DLD1 (cell line): ENCODE measurements at regions not wholly inside any gene's neighbourhood (a gene's known extent, or its start where the extent isn't known, plus 50 kb on each side); places are given as distances from the start of the nearest gene placed in this dataset.

Experiments
- in situ Hi-C: cut with HindIII; loops from 2 replicates; pipeline ENCODE4 v1.10.0; 2017; ENCODE audit warnings: low sequenced_read_pairs

DNA sequence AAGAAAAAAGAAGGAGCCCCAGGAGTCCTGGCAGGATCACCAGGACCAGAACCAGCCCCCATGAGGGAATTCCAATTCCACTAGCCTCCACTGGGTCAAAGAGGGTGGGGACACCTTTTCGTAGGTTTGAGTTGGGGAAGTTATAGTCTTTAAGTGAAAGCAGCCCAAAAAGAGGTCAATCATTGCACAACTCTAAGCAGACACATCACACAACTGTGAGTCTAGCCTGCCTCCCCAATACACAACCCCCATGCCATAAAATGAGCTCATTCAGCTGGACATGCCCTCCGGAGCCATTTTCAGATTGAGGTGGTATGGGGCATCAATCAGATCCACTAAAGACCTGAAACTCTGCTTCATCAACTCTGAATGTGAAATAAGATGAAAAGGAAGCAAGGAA lies 179.9 kb downstream of the NPHP4 start:
- in situ Hi-C loops: no loop called here

- in situ Hi-C loops: no loop called here
Observed at GRCh38 chr1:5811419-5811818, 180.8 kb downstream of the NPHP4 start.

GRCh38 chr1:5810553-5811270 lies 181.5 kb downstream of the NPHP4 start:
- in situ Hi-C loops: no loop called here

DNA sequence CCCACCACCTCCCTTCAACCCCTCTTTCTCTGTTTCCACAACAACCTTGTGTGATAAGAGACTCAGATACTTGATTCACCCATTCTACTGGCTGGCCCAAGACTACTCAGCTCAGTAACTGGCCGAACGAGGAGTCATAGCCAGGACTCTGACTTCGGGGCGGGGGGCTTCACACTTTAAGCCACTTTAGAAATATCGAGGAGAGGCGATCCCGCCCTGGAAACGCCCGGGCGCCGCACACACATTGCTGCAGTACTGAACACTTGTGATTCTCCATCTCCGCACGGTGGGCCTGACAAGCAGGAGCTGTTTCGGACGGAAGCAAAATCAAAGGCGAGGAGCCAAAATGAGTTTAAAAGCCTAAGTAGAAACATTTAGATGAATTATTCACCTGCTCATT lies 182.1 kb downstream of the NPHP4 start:
- in situ Hi-C loops: no loop called here

DNA sequence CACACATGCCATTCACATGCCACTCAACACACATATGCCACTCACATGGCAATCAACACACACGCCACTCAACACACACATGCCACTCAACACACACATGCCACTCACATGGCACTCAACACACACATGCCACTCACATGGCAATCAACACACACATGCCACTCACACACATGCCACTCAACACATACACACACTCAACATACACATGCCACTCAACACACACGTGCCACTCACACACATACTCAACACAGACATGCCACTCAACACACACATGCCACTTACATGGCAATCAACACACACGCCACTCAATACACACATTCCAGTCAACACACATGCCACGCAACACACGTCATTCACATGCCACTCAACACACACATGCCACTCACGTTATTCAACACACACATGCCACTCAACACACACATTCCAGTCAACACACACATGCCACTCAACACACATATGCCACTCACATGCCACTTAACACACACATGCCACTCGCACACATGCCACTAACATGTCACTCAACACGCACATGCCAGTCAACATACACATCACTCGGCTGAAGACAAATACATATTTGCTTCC lies 182.9 kb downstream of the NPHP4 start:
- in situ Hi-C loops: no loop called here

GRCh38 chr1:5803851-5804250 lies 188.4 kb downstream of the NPHP4 start:
- in situ Hi-C loops: no loop called here

GRCh38 chr1:5802606-5803005 lies 189.6 kb downstream of the NPHP4 start:
- in situ Hi-C loops: no loop called here

DNA sequence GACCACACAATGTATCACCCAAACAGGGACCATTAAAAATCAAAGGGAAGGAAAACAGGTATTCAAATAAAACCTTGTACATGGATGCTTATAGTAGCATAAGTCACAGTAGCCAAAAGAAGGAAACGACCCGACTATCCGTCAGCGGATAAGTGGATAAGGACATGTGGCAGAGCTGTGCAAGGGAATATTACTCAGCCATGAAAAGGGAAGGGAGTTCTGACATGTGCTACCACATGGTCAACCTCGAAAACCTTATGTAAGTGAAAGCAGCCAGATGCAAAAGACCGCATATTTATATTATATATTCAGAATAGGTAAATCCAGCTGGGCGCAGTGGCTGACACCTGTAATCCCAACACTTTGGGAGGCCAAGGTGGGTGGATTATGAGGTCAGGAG lies 193.3 kb downstream of the NPHP4 start:
- in situ Hi-C loops: no loop called here

DNA sequence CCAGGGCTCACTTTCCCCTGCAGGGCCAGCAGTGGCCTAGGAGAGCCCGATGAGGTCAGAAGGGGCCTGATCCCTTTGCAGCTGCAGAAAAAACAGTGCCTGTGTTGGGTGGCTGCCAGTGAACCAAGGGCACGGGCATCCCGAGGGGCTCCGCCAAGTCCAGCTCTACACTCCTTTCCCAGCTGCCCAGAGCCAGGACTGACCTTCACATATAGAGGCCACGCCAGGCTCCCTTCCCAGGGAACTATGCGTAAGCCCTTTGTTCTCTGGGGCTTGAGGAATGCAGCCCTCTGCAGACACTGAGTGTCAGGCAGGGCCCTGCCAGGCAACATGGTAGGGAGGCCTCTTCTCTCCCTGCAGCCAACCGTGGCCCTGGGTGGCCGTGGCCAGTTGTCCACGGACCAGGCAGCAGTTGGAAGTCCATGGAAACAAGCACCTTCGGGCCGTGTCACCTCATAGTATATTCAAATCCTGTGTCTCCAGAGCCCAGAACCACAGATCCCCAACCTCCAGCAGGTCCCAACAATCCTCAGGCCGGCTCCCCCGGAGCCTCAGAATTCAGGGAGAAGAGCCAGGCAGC lies 194.0 kb downstream of the NPHP4 start:
- in situ Hi-C loops: no loop called here

GRCh38 chr1:5796028-5796427 lies 196.2 kb downstream of the NPHP4 start:
- in situ Hi-C loops: no loop called here

DNA sequence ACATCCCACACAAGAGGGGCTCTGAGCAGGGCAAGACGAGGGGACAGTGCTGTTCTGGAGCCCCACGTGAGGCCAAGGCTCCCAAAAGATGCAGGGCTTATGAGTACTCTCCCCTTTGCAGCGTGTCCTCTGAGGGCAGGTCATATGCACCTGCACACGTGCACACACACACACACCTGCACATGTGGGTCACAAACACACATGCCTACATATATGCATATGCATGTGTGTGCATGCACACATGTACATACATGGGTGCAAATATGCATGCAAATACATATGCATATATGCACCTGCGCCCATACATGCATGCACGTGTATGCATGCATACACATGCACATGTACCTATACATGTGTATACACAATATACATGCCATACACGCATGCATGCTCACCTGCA lies 197.9 kb downstream of the NPHP4 start:
- in situ Hi-C loops: no loop called here

- in situ Hi-C loops: no loop called here
Observed at GRCh38 chr1:5793516-5793915, 198.7 kb downstream of the NPHP4 start.

- in situ Hi-C loops: loop anchor here (5.0 kb wide), 1 partner anchor 49 kb away; no protein-coding TSS in a partner anchor
Observed at GRCh38 chr1:5781079-5781478, 211.1 kb downstream of the NPHP4 start.

DNA sequence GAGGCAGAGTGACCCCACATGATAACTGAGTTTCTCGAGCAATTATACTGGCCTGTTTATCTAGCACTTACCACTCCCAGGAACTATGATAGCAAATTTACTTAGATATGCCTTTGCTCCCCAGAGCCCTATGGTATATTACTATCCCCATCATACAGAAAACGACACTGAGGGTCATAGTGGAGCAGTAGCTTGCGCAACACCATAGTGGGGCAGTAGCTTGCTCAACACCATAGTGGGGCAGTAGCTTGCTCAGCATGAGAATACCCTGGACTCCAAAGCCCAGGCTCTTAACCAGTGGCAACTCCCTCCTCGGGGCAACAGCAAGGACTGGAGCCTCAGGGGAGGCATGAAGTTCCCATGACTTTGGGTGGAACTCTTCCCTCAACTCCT lies 211.9 kb downstream of the NPHP4 start:
- in situ Hi-C loops: loop anchor here (5.0 kb wide), 1 partner anchor 48 kb away; no protein-coding TSS in a partner anchor

DNA sequence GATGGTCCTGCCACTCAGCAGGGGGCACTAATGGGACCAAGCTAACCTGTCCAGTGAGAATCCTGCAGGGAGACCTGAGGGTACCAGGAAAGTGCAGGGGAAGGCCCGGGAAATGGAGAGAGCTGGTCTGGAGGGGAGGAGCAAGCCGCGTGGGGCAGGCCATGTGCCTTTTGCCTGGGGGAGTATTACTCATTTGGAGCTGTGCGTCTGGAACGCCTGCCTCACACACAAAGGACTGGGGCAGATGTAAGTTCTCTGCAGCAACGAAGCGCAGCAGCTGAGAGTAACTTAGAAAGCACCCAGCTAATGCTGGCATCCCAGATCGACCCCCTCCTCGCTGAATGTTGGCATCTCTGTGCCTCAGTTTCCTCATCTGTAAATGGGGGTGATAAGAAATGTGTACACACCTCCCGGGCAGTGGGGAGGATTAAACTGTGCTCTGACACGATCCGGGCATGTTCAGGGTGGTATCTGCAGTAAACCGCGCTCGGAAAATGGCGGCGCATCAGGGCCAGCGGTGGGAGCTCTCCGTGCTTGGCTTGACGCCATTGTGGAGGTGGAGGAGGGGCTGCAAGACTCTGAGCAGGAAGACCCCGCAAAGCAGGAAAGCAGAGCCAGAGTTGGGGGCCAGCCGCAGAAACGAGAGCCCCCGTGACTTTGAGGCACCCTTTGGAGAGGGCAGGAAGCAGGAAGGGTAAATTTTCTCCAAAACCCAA lies 212.5 kb downstream of the NPHP4 start:
- in situ Hi-C loops: loop anchor here (5.0 kb wide), 1 partner anchor 47 kb away; no protein-coding TSS in a partner anchor

DNA sequence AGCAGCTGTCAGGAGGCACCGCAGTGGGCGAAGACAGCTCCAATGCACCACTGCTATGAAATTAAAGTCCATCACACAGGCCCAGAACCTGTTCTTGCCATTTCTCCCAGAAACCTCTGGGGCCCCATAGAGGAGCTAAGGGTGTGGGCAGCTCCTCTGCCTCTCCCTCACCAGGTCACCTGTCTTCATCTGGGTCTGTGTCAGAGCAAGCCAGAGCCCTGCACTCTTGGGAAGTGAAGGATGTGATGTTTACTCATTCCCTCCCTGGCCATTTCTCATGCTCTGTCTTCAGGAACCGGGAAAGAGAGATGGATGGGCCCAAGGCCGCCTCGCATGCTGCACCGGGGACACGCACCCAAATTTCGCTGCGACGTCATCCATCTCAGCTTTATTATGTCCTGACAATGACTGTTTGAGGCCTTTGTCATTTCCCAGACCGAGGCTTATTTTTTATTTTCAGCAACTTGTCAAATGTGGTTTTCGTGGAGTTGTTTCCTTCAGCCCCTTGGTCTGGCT lies 216.1 kb downstream of the NPHP4 start:
- in situ Hi-C loops: no loop called here

- in situ Hi-C loops: no loop called here
Observed at GRCh38 chr1:5774019-5774418, 218.2 kb downstream of the NPHP4 start.

- in situ Hi-C loops: no loop called here
Observed at GRCh38 chr1:5771788-5772187, 220.4 kb downstream of the NPHP4 start.

DNA sequence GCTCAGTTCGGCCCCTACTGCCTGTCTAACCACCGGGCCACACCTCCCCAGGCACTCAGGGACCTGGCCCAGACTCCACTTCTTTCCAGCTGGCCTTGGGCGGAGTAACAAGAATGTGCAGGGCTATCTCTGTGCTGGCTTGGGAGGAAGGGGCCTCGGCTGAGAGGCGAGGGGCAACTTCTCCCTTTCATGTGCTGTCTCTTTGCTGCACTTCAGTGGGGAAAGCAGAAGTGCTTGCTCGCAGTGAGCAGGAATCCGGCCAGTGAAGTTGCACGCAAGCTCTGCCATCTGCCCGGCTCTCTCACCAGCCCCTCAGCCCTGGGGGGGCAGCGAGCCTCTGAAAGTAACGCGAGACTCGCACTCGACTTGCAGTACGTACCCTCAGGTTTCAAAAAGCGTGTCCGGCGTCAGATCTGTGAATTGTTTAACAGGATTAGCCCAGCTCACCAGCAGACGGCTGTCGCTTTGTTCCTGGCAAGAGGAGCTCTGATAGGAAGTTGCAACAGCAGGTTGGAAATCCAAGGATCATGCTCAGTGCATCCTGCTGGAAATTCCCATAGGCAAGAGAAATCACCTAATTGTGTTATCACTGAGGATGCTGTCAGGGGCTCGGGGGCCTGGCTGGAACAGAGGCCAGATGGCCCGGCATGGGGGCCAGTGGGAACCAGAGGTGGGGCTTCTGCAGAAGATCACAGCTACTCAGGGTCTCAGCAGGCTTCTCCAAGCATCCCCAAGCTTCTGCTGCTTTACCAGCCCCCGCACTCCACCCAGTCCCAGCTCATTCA lies 221.1 kb downstream of the NPHP4 start:
- in situ Hi-C loops: no loop called here

DNA sequence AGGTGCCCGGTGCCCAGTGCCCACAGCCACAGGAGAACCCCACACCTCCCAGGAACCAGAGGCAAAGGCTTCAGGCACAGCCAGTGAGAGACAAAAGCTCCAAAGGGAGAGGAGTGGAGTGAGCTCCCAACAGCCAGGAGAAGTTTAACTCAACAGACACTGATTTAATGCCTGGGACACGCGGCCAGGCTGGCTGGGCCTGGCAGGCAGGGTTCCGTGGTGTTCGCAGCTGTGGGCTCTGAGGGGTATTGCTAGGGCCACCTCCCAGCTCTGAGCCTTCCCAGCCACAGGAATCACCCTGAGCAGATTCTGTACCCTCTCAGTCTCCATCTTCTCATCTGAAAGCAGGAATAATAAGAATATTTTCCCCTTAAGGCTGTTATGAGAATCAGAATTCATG lies 222.5 kb downstream of the NPHP4 start:
- in situ Hi-C loops: no loop called here

GRCh38 chr1:5769146-5769545 lies 223.1 kb downstream of the NPHP4 start:
- in situ Hi-C loops: no loop called here
